Activated effector memory CD4-positive, alpha-beta T cell treated with anti-CD3 and anti-CD28 coated beads, Interleukin-2, amount 50 U/mL, for 16 hours (primary cell): ENCODE measurements at regions not wholly inside any gene's neighbourhood (a gene's known extent, or its start where the extent isn't known, plus 50 kb on each side); places are given as distances from the start of the nearest gene placed in this dataset.

Experiments used
- DNase-seq: peaks from one replicate; pipeline ENCODE4 v3.0.0-alpha.2; 2020

DNA sequence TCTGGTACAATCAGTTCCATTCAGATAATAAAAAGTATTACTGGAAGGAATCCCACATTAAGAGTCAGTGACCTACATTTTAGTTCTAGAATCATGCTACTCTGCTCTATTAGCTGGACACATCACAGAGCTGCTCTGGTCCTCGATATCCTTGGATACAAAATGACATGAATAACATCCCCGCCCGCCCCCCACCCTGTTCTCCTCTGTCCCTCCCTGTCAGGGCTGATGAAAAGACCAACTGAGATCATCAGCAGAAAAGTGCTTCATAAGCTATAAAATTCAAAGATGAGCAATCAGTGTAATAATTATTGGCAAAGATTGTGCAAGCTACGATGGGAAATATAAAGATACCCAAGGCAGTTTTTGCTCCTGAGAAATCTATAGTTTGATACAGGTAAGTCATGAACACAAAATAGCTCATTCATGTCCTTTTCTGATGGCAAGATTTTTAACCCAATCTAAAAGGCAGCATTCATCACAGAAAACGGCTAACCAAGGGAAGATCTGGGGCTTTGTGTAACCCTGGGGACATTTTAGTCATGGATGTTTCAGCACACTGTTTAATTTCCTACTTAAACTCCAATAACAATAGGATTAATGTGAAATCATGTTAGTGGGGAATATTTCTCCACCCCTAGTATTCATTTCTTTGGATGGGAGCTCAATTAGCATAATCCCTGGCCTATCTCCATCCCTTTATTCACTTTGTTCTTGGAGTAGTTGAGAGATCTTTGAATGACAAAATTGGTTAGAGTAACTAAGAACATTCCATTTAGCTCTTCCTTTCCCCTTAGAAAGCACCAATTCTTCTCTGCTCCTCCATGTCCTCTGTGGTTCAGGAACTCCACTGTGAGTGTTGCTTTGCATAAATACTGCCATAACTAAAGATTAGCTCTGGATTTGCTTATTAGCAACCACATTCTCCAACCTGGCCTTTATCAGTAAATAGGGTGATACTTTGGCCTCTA lies 459.4 kb upstream of the GRIA1 start:
- DNase-seq, result no peak

- no peak for DNase-seq
Measured at GRCh38 chr5:153039501-153039900, 451.0 kb upstream of the GRIA1 start.

- no peak for DNase-seq
Measured at GRCh38 chr5:153043886-153044285, 446.6 kb upstream of the GRIA1 start.

GRCh38 chr5:153050496-153051179 lies 439.8 kb upstream of the GRIA1 start:
- DNase-seq, result no peak

DNA sequence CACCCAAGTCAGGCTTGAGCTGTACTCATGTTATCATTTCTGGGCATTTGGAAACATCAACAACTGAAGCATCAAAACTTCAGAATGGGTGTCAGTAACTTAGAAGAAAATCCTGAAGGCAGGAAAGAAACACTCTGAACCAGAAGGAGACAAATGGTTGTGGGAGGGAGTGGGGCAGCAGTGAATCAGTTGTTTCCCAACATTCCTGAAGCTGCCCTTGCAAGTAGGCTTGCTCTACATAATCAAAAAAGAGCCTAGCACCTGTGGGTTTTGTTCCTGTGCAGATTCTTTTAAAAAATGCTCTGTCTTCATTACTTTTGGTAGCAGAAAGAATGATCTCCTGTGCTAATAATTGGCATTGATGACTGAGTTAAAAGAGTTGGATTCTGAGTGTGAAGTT lies 424.2 kb upstream of the GRIA1 start:
- DNase-seq, result no peak

DNA sequence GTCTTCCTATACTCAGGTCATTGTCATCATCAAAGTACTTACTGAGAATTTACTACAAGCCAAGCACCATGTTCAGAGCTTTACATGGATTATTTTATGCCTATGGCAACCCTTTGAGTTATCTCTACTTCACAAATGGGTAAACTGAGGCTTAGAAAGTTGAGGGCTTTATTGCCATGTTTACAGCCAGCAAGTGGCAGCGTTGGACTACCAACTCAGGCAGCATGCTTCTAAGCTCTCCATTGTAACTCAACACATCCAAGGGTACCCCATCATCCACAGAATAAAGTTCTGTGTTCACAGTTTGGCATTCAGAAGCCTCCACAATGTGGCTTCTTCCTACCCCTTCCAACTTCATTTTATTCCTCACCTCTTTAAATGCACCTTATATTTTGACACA lies 422.6 kb upstream of the GRIA1 start:
- no peak for DNase-seq

GRCh38 chr5:153079396-153079795 lies 411.1 kb upstream of the GRIA1 start:
- no peak for DNase-seq

- DNase-seq, result no peak
Measured at GRCh38 chr5:153080940-153081339, 409.5 kb upstream of the GRIA1 start.

- DNase-seq, result no peak
Measured at GRCh38 chr5:153081385-153081784, 409.1 kb upstream of the GRIA1 start.

GRCh38 chr5:153084511-153084910 lies 406.0 kb upstream of the GRIA1 start:
- no peak for DNase-seq

DNA sequence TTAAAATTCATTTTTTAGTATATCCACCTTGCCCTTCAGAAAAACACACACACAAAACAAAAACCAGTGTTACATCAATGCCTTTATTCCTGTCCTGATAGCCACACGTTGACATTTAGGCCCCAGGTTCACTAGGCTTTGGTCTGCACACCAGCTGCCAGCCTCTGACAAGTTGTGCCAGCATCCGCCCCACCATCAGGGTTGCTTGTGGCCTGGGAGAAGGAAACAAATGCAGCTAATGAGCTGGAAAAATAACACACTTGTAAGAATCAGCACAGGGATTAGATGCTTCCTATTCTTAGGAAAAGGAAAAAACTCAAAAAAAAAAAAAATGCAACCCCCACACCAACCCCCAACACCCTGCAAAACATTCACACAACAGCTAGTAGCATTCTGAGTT lies 404.0 kb upstream of the GRIA1 start:
- no peak for DNase-seq

- no peak for DNase-seq
Measured at GRCh38 chr5:153088538-153088937, 401.9 kb upstream of the GRIA1 start.

GRCh38 chr5:153094333-153094732 lies 396.1 kb upstream of the GRIA1 start:
- DNase-seq, result no peak

- no peak for DNase-seq
Measured at GRCh38 chr5:153096381-153096780, 394.1 kb upstream of the GRIA1 start.

DNA sequence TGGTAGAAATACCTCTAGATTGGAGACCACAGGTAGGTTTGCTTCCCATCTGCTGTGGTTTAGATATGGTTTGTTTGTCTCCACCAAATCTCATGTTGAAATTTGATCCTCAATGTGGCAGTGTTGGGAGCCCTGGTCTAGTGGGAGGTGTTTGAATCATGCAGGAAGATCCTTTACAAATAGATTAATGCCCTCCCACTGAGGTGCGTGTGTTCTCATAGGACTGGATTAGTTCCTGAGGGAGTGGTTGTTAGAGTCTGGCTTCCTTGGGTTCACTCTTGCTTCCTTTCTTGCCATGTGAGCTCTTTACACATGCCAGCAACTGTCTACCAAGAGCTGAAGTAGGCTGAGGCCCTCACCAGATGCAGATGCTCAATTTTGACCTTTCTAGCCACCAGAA lies 391.1 kb upstream of the GRIA1 start:
- no peak for DNase-seq

- no peak for DNase-seq
Measured at GRCh38 chr5:153101235-153102180, 389.0 kb upstream of the GRIA1 start.

DNA sequence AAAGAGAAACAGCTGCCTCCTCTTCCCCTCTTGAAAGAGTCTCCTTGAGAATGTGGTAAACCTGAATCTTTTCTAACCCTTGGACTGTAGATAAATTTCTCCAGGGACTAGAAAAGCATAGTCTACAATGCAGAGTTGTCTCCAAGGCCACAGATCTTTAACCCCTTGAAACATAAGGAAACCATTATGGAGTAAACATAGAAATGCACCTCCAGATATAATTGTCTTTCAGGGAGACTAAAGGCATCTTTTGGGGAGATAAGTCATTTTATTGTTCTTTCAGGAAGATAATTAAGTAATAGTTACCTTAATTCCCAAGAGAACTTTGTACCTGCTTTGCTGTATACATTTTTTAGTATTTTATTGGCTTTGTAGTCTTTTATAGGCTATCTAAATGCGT lies 373.6 kb upstream of the GRIA1 start:
- DNase-seq, result no peak

- DNase-seq, result no peak
Measured at GRCh38 chr5:153118018-153118417, 372.5 kb upstream of the GRIA1 start.

GRCh38 chr5:153122403-153122802 lies 368.1 kb upstream of the GRIA1 start:
- no peak for DNase-seq

GRCh38 chr5:153130296-153130695 lies 360.2 kb upstream of the GRIA1 start:
- DNase-seq, result no peak

GRCh38 chr5:153135411-153135810 lies 355.1 kb upstream of the GRIA1 start:
- no peak for DNase-seq

DNA sequence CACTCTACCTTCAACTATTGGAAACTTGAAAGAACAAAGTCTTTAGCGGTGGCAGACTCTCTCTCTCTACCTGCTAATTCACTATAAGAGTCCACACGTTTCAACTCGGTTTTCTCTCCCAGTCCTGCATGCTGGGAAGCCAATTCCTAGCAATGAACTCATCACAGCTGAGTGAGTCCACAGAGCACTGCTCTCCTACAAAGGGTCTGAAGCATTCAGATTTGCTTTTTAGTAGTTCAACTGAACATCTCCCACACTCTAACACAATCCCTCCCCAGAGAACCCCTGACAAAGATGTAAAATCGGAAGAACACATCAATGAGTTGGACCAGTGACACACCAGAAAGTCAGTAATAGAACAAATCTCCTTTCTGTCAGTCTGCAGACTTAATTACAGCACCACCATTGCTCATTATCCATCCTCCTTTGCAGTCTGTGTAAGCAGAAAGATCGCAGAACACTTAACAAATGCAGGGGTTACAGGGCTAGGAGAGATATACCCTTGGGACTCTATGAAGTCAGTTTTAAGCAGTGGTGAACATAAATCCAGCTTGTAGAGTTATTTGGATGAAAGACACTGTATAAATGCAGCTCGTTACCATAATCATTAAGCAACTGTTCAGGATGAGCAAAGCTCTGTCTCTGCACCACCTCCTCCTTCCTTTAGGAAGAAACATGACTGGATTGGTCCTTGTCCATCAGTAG lies 353.4 kb upstream of the GRIA1 start:
- no peak for DNase-seq
